ENCODE measurements at regions not wholly inside any gene's neighbourhood (a gene's known extent, or its start where the extent isn't known, plus 50 kb on each side); places are given as distances from the start of the nearest gene placed in this dataset.
"Not testable (repeated sequence)": the region's sequence is repeated elsewhere in the genome, so short reads cannot be mapped to it uniquely, and the experiment has no call there.

- not testable (repeated sequence) for DNase-seq (ENCODE audit: low spot score)
These were observed 72.7 kb upstream of the NPIPB12 start for GRCh38 chr16:29578898-29579297.

GRCh38 chr16:29581764-29582163, 75.6 kb upstream of the NPIPB12 start:
- DNase-seq (ENCODE audit: low spot score), result not testable (repeated sequence)

- not testable (repeated sequence) for DNase-seq (ENCODE audit: low spot score)
These were observed 71.1 kb upstream of the SPN start for GRCh38 chr16:29591919-29592318.

- DNase-seq (ENCODE audit: low spot score), result not testable (repeated sequence)
These were observed 68.7 kb upstream of the SPN start for GRCh38 chr16:29594269-29594925.

GRCh38 chr16:29594926-29595838, 67.9 kb upstream of the SPN start:
- DNase-seq (ENCODE audit: low spot score), result peak; percentile 96

GRCh38 chr16:29597030-29597429, 66.0 kb upstream of the SPN start:
- not testable (repeated sequence) for DNase-seq (ENCODE audit: low spot score)

GRCh38 chr16:29600111-29601000, 62.7 kb upstream of the SPN start:
- DNase-seq (ENCODE audit: low spot score), result peak; percentile 90

GRCh38 chr16:29602247-29602625, 60.8 kb upstream of the SPN start:
- not testable (repeated sequence) for DNase-seq (ENCODE audit: low spot score)

- not testable (repeated sequence) for DNase-seq (ENCODE audit: low spot score)
These were observed 60.4 kb upstream of the SPN start for GRCh38 chr16:29602683-29603088.

GRCh38 chr16:29604631-29605549, 58.2 kb upstream of the SPN start:
- DNase-seq (ENCODE audit: low spot score), result not testable (repeated sequence)

GRCh38 chr16:29605593-29606205, 57.3 kb upstream of the SPN start:
- DNase-seq (ENCODE audit: low spot score), result not testable (repeated sequence)

GRCh38 chr16:29606669-29607427, 56.2 kb upstream of the SPN start:
- DNase-seq (ENCODE audit: low spot score), result not testable (repeated sequence)

- not testable (repeated sequence) for DNase-seq (ENCODE audit: low spot score)
These were observed 55.6 kb upstream of the SPN start for GRCh38 chr16:29607428-29607823.

- DNase-seq (ENCODE audit: low spot score), result not testable (repeated sequence)
These were observed 50.4 kb upstream of the SPN start for GRCh38 chr16:29612381-29613306.
